ENCODE measurements at regions not wholly inside any gene's neighbourhood (a gene's known extent, or its start where the extent isn't known, plus 50 kb on each side); places are given as distances from the start of the nearest gene placed in this dataset.
A peak's percentile ranks its signal among the peaks of the same experiment; 100 is the strongest.

DNA sequence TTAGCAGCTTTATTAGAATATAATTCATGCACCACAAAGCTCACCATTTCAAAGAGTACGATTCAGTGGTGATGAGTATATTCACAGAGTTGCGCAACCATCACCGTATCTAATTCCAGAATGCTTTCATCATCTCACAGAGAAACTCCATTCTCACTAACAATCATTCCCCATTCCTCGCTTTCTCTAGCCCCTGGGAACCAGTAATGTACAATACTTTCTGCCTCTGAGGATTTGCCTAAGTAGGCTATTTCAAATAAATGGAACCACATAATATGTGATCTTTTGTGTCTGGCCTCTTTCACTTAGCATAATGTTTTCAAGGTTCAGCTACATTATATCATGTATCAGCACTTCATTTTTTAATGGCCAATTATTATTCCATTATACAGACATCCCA, 145.1 kb upstream of the ADAMTS16 start:
- Histone ChIP-seq H3K9ac (ENCODE audit: low read length) (no peak overlapping the region), H3K4me3 (ENCODE audit: insufficient read depth, low read depth, low read length) (no peak overlapping the region), H3K4me2 (ENCODE audit: low read length) (peak overlapping the region; percentile 22), H3K9me3 (ENCODE audit: insufficient read depth, low read depth, low read length) (no peaks in the 10 kb centered on the region), H2AFZ (ENCODE audit: low read depth, low read length) (no peak overlapping the region), H4K20me1 (ENCODE audit: insufficient read depth, low read length) (no peaks in the 10 kb centered on the region), H3K4me1 (ENCODE audit: insufficient read depth, low read length) (no peaks in the 10 kb centered on the region), H3K27me3 (ENCODE audit: insufficient read depth, low read length) (no peaks in the 10 kb centered on the region), H3K79me2 (ENCODE audit: insufficient read depth, low read length) (no peaks in the 10 kb centered on the region), H3K36me3 (ENCODE audit: insufficient read depth, low read length) (no peaks in the 10 kb centered on the region), H3K27ac (ENCODE audit: low read depth, low read length) (no peak overlapping the region)
- peaks cover 14% of the 10 kb centered on the region for H3K4me1 Mint-ChIP-seq (ENCODE audit: low read depth, unreplicated experiment)
- TF ChIP-seq, protein P1, sequence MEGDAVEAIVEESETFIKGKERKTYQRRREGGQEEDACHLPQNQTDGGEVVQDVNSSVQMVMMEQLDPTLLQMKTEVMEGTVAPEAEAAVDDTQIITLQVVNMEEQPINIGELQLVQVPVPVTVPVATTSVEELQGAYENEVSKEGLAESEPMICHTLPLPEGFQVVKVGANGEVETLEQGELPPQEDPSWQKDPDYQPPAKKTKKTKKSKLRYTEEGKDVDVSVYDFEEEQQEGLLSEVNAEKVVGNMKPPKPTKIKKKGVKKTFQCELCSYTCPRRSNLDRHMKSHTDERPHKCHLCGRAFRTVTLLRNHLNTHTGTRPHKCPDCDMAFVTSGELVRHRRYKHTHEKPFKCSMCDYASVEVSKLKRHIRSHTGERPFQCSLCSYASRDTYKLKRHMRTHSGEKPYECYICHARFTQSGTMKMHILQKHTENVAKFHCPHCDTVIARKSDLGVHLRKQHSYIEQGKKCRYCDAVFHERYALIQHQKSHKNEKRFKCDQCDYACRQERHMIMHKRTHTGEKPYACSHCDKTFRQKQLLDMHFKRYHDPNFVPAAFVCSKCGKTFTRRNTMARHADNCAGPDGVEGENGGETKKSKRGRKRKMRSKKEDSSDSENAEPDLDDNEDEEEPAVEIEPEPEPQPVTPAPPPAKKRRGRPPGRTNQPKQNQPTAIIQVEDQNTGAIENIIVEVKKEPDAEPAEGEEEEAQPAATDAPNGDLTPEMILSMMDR (IDR thresholded peaks at IDR 0.05; ENCODE audit: insufficient read depth, low read depth, low read length), result no peak
- TF ChIP-seq EZH2 (IDR thresholded peaks at IDR 0.05; ENCODE audit: insufficient read depth, low read length), result no peak
- H3K9me3 Mint-ChIP-seq (ENCODE audit: unreplicated experiment), result no peaks in the 10 kb centered on the region
- no peak overlapping the region for H3K27ac Mint-ChIP-seq (ENCODE audit: unreplicated experiment)
- H3K27me3 Mint-ChIP-seq (ENCODE audit: low read depth, unreplicated experiment), result no peaks in the 10 kb centered on the region
- H3K36me3 Mint-ChIP-seq (ENCODE audit: low read depth, unreplicated experiment), result no peaks in the 10 kb centered on the region
- DNase-seq (ENCODE audit: low read depth) (peak; percentile 85), FAIRE-seq (peak; percentile 87)
- H3K4me3 Mint-ChIP-seq (ENCODE audit: unreplicated experiment), result no peak overlapping the region

DNA sequence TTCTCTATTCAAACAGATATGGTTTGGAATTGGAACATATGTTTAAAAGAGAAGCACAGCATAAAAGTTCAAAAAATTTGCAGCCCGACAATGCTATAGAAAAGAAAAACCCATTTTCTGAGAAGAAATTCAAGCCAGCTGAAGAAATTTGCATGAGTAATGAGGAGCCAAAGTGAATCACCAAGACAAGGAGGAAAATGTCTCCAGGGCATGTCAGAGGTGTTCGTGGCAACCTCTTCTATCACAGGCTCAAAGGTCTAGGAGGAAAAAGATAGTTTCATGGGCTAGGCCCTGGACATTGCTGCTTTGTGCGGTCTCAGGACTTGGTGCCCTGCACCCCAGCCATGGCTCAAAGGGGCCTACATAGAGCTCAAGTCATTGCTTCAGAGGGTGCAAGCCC, 134.8 kb upstream of the ADAMTS16 start:
- Histone ChIP-seq H3K9ac (ENCODE audit: low read length) (no peak overlapping the region), H3K36me3 (ENCODE audit: insufficient read depth, low read length) (no peaks in the 10 kb centered on the region), H3K4me3 (ENCODE audit: insufficient read depth, low read depth, low read length) (no peak overlapping the region), H2AFZ (ENCODE audit: low read depth, low read length) (no peak overlapping the region), H3K4me2 (ENCODE audit: low read length) (no peak overlapping the region), H3K79me2 (ENCODE audit: insufficient read depth, low read length) (no peaks in the 10 kb centered on the region), H3K27me3 (ENCODE audit: insufficient read depth, low read length) (no peaks in the 10 kb centered on the region), H4K20me1 (ENCODE audit: insufficient read depth, low read length) (no peaks in the 10 kb centered on the region), H3K4me1 (ENCODE audit: insufficient read depth, low read length) (no peaks in the 10 kb centered on the region), H3K27ac (ENCODE audit: low read depth, low read length) (no peak overlapping the region), H3K9me3 (ENCODE audit: insufficient read depth, low read depth, low read length) (no peaks in the 10 kb centered on the region)
- no peak for DNase-seq (ENCODE audit: low read depth)
- Mint-ChIP-seq H3K27me3 (ENCODE audit: low read depth, unreplicated experiment) (peaks cover 2% of the 10 kb centered on the region), H3K9me3 (ENCODE audit: unreplicated experiment) (peaks cover 8% of the 10 kb centered on the region), H3K4me3 (ENCODE audit: unreplicated experiment) (no peak overlapping the region), H3K4me1 (ENCODE audit: low read depth, unreplicated experiment) (no peaks in the 10 kb centered on the region), H3K36me3 (ENCODE audit: low read depth, unreplicated experiment) (no peaks in the 10 kb centered on the region), H3K27ac (ENCODE audit: unreplicated experiment) (no peak overlapping the region)
- no peak for TF ChIP-seq EZH2 (IDR thresholded peaks at IDR 0.05; ENCODE audit: insufficient read depth, low read length)
- TF ChIP-seq, protein P1 (IDR thresholded peaks at IDR 0.05; ENCODE audit: insufficient read depth, low read depth, low read length), result no peak
- FAIRE-seq, result no peak

DNA sequence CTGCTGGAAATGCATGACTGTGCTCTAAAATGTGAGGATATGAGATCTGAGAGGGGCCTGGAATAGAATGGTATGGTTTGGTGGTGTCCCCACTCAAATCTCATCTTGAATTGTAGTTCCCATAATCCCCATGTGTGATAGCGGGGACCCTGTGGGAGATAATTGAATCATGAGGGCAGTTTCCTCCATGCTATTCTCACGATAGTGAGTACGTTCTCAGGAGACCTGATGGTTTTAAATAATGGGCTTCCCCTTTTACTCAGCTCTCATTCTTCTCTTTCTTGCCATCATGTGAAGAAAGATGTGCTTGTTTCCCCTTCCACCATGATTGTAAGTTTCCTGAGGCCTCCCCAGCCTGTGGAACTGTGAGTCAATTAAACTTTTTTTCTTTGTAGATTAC, 133.6 kb upstream of the ADAMTS16 start:
- Mint-ChIP-seq H3K27me3 (ENCODE audit: low read depth, unreplicated experiment) (no peaks in the 10 kb centered on the region), H3K4me1 (ENCODE audit: low read depth, unreplicated experiment) (no peaks in the 10 kb centered on the region), H3K27ac (ENCODE audit: unreplicated experiment) (no peak overlapping the region), H3K4me3 (ENCODE audit: unreplicated experiment) (no peak overlapping the region), H3K36me3 (ENCODE audit: low read depth, unreplicated experiment) (no peaks in the 10 kb centered on the region), H3K9me3 (ENCODE audit: unreplicated experiment) (peaks cover 2% of the 10 kb centered on the region)
- no peak overlapping the region for H3K4me3 ChIP-seq (ENCODE audit: insufficient read depth, low read depth, low read length)
- no peaks in the 10 kb centered on the region for H3K9me3 ChIP-seq (ENCODE audit: insufficient read depth, low read depth, low read length)
- no peaks in the 10 kb centered on the region for H3K36me3 ChIP-seq (ENCODE audit: insufficient read depth, low read length)
- TF ChIP-seq, protein P1 (IDR thresholded peaks at IDR 0.05; ENCODE audit: insufficient read depth, low read depth, low read length), result no peak
- TF ChIP-seq EZH2 (IDR thresholded peaks at IDR 0.05; ENCODE audit: insufficient read depth, low read length), result no peak
- no peaks in the 10 kb centered on the region for H3K27me3 ChIP-seq (ENCODE audit: insufficient read depth, low read length)
- no peaks in the 10 kb centered on the region for H3K79me2 ChIP-seq (ENCODE audit: insufficient read depth, low read length)
- H4K20me1 ChIP-seq (ENCODE audit: insufficient read depth, low read length), result no peaks in the 10 kb centered on the region
- no peak overlapping the region for H2AFZ ChIP-seq (ENCODE audit: low read depth, low read length)
- DNase-seq (ENCODE audit: low read depth), result no peak
- no peak for FAIRE-seq
- H3K4me2 ChIP-seq (ENCODE audit: low read length), result no peak overlapping the region
- no peaks in the 10 kb centered on the region for H3K4me1 ChIP-seq (ENCODE audit: insufficient read depth, low read length)
- no peak overlapping the region for H3K9ac ChIP-seq (ENCODE audit: low read length)
- no peak overlapping the region for H3K27ac ChIP-seq (ENCODE audit: low read depth, low read length)
